ENCODE measurements at regions not wholly inside any gene's neighbourhood (a gene's known extent, or its start where the extent isn't known, plus 50 kb on each side); places are given as distances from the start of the nearest gene placed in this dataset.

GRCh38 chr5:104764197-104764596 lies 1201.6 kb upstream of the NUDT12 start:
- no peak for TF ChIP-seq CTCF (IDR thresholded peaks at IDR 0.05; ENCODE audit: unreplicated experiment)
- no peaks in the 10 kb centered on the region for H3K36me3 Mint-ChIP-seq (ENCODE audit: insufficient read depth, unreplicated experiment)
- no peaks in the 10 kb centered on the region for H3K4me1 Mint-ChIP-seq (ENCODE audit: low read depth, unreplicated experiment)
- intact Hi-C loops (cut with micrococcal nuclease; ENCODE audit: unreplicated experiment), result no loop called here
- H3K9me3 Mint-ChIP-seq (ENCODE audit: low read depth, unreplicated experiment), result no peaks in the 10 kb centered on the region
- no peak for DNase-seq
- H3K27ac Mint-ChIP-seq (ENCODE audit: unreplicated experiment), result no peak overlapping the region
- CTCF ChIA-PET, result no interaction called here
- BruUV-seq (replicated peaks), result no TSS peak
- no peaks in the 10 kb centered on the region for H3K27me3 Mint-ChIP-seq (ENCODE audit: unreplicated experiment)
- H3K4me3 Mint-ChIP-seq (ENCODE audit: low read depth, unreplicated experiment), result no peak overlapping the region

GRCh38 chr5:104763216-104763615 lies 1200.6 kb upstream of the NUDT12 start:
- no peak overlapping the region for H3K4me3 Mint-ChIP-seq (ENCODE audit: low read depth, unreplicated experiment)
- intact Hi-C loops (cut with micrococcal nuclease; ENCODE audit: unreplicated experiment), result no loop called here
- no peaks in the 10 kb centered on the region for H3K27me3 Mint-ChIP-seq (ENCODE audit: unreplicated experiment)
- H3K4me1 Mint-ChIP-seq (ENCODE audit: low read depth, unreplicated experiment), result no peaks in the 10 kb centered on the region
- no peak overlapping the region for H3K27ac Mint-ChIP-seq (ENCODE audit: unreplicated experiment)
- no peaks in the 10 kb centered on the region for H3K9me3 Mint-ChIP-seq (ENCODE audit: low read depth, unreplicated experiment)
- no peaks in the 10 kb centered on the region for H3K36me3 Mint-ChIP-seq (ENCODE audit: insufficient read depth, unreplicated experiment)
- CTCF ChIA-PET, result no interaction called here
- no TSS peak for BruUV-seq (replicated peaks)
- TF ChIP-seq CTCF (IDR thresholded peaks at IDR 0.05; ENCODE audit: unreplicated experiment), result no peak
- DNase-seq, result no peak

GRCh38 chr5:104757915-104758314 lies 1195.3 kb upstream of the NUDT12 start:
- H3K27ac Mint-ChIP-seq (ENCODE audit: unreplicated experiment), result no peak overlapping the region
- no peaks in the 10 kb centered on the region for H3K4me1 Mint-ChIP-seq (ENCODE audit: low read depth, unreplicated experiment)
- CTCF ChIA-PET, result no interaction called here
- no TSS peak for BruUV-seq (replicated peaks)
- DNase-seq, result no peak
- H3K36me3 Mint-ChIP-seq (ENCODE audit: insufficient read depth, unreplicated experiment), result no peaks in the 10 kb centered on the region
- peaks cover 4% of the 10 kb centered on the region for H3K9me3 Mint-ChIP-seq (ENCODE audit: low read depth, unreplicated experiment)
- intact Hi-C loops (cut with micrococcal nuclease; ENCODE audit: unreplicated experiment), result no loop called here
- no peak for TF ChIP-seq CTCF (IDR thresholded peaks at IDR 0.05; ENCODE audit: unreplicated experiment)
- no peak overlapping the region for H3K4me3 Mint-ChIP-seq (ENCODE audit: low read depth, unreplicated experiment)
- no peaks in the 10 kb centered on the region for H3K27me3 Mint-ChIP-seq (ENCODE audit: unreplicated experiment)

GRCh38 chr5:104755806-104756205 lies 1193.2 kb upstream of the NUDT12 start:
- peaks cover 4% of the 10 kb centered on the region for H3K9me3 Mint-ChIP-seq (ENCODE audit: low read depth, unreplicated experiment)
- H3K4me3 Mint-ChIP-seq (ENCODE audit: low read depth, unreplicated experiment), result no peak overlapping the region
- H3K27ac Mint-ChIP-seq (ENCODE audit: unreplicated experiment), result no peak overlapping the region
- H3K27me3 Mint-ChIP-seq (ENCODE audit: unreplicated experiment), result no peaks in the 10 kb centered on the region
- no TSS peak for BruUV-seq (replicated peaks)
- TF ChIP-seq CTCF (IDR thresholded peaks at IDR 0.05; ENCODE audit: unreplicated experiment), result no peak
- CTCF ChIA-PET, result no interaction called here
- intact Hi-C loops (cut with micrococcal nuclease; ENCODE audit: unreplicated experiment), result no loop called here
- H3K36me3 Mint-ChIP-seq (ENCODE audit: insufficient read depth, unreplicated experiment), result no peaks in the 10 kb centered on the region
- DNase-seq, result no peak
- H3K4me1 Mint-ChIP-seq (ENCODE audit: low read depth, unreplicated experiment), result no peaks in the 10 kb centered on the region

All from Calu3 (cell line).